TTC549 (cell line): ENCODE measurements at regions not wholly inside any gene's neighbourhood (a gene's known extent, or its start where the extent isn't known, plus 50 kb on each side); places are given as distances from the start of the nearest gene placed in this dataset.
"Not testable (repeated sequence)": the region's sequence is repeated elsewhere in the genome, so short reads cannot be mapped to it uniquely, and the experiment has no call there.

Experiments
- FAIRE-seq: peaks from 2 replicates; lab custom pipeline; 2012; peaks lifted over from hg19 to GRCh38; lab: Jason Lieb, UNC

DNA sequence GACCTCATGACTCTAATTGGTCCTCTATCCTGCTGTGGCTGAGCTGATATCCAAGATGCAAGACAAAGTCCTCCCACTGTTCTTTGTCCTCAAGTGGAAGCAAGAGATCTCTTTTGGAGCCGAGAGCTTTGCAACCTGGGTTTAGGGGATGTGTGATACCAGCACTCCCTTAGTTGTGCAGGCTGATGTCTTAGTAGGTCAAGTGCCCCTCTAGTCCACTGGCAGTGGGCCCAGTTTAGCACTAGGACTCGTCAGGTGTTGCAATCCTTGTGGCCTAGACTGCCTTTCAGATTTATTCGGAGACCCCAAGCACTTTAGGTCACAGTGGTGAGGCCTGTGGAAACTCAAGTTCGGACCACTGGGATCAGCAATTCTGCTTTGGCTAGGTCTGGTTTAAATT lies 64.0 kb downstream of the GPRASP3 start:
- no peak for FAIRE-seq

GRCh38 chrX:102787283-102787682 lies 66.7 kb downstream of the GPRASP3 start:
- no peak for FAIRE-seq

GRCh38 chrX:102808336-102808735 lies 87.8 kb downstream of the GPRASP3 start:
- FAIRE-seq: no peak

- FAIRE-seq: not testable (repeated sequence)
Observed at GRCh38 chrX:102818269-102818668, 97.7 kb downstream of the GPRASP3 start.

- FAIRE-seq: no peak
Observed at GRCh38 chrX:102832661-102833060, 104.4 kb upstream of the RAB40AL start.

- no peak for FAIRE-seq
Observed at GRCh38 chrX:102833136-102833535, 103.9 kb upstream of the RAB40AL start.

DNA sequence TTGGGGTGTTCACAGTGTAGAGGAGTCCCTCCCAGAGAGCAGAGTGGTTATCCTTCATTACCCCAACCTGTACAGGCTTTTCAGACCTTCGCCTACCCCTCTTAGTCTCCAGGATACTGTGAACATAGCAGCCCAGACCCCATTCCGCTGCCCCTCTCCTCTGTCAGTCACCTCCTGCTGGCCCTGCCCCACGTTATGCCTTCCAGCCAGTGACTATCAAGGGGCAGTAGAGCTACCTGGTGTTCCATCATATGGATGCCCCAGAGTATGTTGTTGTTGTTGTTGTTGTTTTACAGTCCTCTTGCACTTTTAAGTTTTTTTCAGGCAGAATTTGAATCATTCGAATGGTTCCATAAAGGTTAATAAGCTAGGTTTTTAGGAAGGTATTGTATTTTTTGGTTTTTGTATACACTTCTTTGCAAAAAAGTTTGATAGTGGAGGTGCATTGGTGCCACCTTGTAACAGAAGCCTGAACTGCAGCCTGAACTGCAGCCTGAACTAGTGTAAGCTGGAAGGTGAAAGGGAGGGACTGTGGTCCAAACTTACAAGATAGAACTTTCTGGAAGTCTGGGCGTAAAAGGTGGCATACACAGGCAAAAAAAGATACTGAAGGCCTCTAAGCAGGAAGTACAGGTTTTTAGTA lies 101.4 kb upstream of the RAB40AL start:
- FAIRE-seq: no peak

DNA sequence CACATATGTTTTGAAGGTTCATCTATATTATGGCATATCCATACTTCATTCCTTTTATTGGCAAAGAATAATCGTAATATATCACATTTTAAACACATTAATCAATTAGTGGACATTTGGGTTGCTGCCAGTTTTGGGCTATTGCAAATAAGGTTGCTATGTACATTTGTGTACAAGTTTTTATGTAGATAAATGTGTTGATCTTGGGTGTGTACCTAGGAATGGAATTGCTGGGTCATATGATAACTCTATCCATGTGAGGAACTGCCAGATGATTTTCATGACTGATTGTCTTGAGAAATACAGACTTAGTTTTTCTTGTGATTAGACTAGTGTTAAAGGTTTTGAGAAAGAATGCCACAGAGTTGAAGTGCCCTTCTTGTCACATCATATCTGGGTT lies 99.2 kb upstream of the RAB40AL start:
- no peak for FAIRE-seq

DNA sequence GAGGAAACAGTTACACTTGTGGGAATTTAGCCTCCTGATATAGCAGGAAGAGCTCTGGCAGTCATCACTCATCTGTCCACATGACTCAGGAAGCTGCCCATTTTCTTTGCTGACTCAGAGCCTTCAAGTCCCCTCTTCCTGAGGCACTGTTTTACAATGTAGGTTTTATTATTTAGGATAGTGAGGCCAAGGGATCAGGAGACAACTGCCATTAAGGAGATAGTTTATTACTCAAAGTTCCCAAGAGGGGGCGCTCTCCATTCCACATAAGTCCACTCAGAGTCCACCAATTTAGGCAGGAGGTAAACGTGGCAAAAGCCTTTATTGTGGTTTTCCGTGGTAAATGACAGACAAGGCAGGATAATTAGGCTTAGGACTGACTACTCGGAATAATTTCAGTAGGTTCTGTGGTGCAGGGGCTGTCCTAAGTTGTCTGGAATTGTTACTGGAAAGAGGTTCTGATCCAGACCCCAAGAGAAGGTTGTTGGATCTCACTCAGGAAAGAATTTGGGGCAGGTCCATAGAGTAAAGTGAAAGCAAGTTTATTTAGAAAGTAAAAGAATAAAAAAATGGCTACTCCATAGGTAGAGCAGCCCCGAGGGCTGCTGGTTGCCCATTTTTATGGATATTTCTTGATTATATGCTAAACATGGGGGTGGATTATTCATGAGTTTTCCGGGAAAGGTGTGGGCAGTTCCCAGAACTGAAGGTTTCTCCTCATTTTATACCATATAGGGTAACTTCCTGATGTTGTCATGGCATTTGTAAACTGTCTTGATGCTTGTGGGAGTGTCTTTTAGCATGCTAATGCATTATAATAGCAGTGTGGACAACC lies 96.0 kb upstream of the RAB40AL start:
- no peak for FAIRE-seq

DNA sequence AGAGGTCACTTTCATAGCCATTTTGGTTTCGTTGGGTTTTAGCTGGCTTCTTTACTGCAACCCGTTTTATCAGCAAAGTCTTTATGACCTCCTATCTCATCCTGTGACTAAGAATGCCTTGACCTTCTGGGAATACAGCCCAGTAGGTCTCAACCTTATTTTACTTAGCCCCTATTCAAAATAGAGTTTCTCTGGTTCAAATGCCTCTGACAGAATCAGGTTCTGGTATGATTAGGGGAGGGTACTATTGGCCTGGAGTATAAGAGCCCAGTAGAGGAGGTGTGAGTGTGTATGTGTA lies 95.4 kb upstream of the RAB40AL start:
- no peak for FAIRE-seq

GRCh38 chrX:102845020-102845419 lies 92.1 kb upstream of the RAB40AL start:
- FAIRE-seq: no peak

GRCh38 chrX:102846544-102847236 lies 90.4 kb upstream of the RAB40AL start:
- FAIRE-seq: no peak

DNA sequence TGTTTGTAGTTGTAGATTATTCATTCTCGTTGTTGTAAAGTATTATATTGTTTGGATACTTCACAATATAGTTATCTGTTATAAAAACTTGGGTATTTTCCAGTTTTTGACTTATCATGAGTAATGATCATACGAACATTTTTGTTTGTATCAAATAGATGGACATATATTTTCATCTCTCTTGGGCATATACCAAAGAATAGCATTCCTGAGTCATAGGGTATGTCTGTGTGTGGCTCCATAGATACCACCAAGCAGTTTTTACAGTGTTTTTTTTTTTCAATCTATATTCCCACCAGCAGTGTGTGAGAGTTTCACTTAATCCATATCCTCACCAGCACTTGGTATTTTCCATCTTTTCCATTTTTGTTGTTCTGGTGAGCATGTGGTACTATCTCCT lies 89.7 kb upstream of the RAB40AL start:
- no peak for FAIRE-seq

DNA sequence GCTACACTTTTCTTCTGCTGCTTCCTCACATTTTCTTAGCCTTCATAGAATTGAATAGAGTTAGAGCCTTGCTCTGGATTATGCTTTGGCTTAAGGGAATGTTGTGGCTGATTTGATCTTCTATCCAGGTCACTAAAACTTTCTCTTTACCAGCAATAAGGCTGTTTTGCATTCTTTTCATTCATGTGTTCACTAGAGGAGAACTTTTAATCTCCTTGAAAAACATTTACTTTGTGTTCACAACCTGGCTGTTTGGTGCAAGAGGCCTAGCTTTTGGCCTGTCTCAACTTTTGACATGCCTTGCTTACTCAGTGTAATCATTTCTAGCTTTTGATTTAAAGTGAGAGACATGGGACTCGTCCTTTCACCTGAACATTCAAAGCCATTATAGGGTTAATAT lies 87.7 kb upstream of the RAB40AL start:
- no peak for FAIRE-seq

DNA sequence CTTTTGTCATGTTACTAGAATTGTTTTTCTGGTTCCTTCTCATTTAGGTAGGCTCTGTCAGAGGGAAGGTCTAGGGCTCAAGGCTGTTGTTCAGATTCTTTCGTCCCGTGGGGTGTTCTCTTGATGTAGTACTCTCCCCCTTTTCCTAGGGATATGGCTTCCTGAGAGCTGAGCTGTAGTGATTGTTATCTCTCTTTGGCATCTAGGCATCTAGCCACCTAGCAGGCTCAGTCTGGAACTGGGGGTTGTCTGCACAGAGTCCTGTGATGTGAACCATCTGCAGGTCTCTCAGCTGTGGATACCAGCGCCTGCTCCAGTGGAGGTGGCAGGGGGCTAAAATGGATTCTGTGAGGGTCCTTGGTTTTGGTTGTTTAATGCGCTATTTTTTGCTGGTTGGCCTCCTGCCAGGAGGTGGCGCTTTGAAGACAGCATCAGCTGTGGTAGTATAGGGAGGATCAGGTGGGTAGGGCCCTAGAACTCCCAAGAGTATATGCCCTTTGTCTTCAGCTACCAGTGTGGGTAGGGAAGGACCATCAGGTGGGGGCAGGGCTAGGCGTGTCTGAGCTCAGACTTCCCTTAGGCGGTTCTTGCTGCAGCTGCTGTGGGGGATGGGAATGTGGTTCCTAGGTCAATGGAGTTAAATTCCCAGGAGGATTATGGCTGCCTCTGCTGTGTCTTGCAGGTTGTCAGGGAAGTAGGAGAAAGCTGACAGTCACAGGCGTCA lies 78.1 kb upstream of the RAB40AL start:
- not testable (repeated sequence) for FAIRE-seq

DNA sequence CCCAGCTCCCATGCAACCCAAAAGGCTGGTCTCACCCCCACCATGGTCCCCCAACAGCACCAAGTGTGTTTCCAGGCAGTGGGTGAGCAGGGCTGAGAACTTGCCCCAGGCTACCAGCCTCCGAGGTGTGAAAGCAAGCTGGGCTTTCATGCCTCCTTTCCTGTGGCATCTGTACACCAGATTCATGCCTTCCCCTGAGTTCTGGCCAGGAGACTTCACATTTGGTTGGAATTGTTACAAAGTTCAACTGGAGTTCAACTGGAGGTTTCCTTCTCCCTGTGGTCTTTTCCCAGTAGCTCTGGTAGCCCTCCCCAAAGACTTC lies 77.6 kb upstream of the RAB40AL start:
- FAIRE-seq: no peak

- no peak for FAIRE-seq
Observed at GRCh38 chrX:102860235-102860634, 76.8 kb upstream of the RAB40AL start.

DNA sequence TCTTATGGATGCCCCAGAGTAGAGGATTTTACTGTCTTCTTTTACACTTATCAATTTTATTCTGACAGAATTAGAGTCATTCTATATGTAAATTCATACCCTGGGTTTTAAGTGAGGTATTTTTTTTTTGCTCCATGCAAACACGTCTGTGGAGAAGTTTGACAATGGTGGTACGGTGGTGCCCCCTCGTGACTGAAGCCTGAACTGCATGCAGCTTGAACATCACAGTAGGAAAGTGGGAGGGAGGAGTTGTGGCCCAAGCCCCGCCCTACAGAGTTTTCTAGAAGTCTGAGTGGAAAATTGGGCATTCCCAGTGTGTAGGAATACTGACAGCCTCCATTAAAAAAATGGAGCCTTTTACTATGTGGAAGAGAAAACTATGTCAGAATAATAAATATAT lies 73.3 kb upstream of the RAB40AL start:
- FAIRE-seq: peak; percentile 69

DNA sequence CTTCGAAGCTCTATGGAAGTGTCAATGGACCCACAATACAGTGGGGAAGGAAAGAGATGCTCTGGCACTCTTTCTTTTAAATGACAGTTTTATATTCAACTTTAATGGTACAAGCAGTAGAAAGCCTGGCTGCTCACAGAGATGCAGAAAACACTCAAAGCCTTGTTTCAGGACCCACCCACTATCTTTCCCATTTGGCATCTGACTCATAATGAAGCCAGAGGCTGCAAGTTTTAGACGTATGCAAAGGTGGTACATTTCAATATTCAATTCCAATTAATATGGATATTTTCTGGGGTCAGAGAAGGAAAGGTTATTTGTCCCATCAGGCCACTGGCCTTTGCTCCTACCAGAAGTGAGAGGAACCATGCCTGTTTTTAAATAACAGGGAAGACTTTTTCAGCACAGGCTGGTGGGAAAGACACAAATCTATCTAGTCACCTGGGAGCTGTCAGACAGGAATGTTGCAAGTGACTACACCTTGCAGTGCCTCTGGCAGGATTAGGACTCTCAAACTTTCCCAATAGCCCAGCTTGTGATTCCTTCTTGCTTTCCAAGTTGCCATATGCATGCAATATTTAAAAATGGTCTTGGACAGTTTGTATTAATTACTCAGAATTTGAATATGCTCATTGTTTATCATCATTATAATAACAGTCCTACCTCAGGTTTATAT lies 70.0 kb upstream of the RAB40AL start:
- no peak for FAIRE-seq

- no peak for FAIRE-seq
Observed at GRCh38 chrX:102883491-102883890, 53.6 kb upstream of the RAB40AL start.
